ENCODE measurements at regions not wholly inside any gene's neighbourhood (a gene's known extent, or its start where the extent isn't known, plus 50 kb on each side); places are given as distances from the start of the nearest gene placed in this dataset.

GRCh38 chr5:2335733-2336515 lies 415.6 kb downstream of the IRX2 start:
- no peak for DNase-seq (ENCODE audit: low spot score)
- Histone ChIP-seq H3K27ac (no peak overlapping the region), H3K4me3 (no peak overlapping the region)
- TF ChIP-seq, protein P1, sequence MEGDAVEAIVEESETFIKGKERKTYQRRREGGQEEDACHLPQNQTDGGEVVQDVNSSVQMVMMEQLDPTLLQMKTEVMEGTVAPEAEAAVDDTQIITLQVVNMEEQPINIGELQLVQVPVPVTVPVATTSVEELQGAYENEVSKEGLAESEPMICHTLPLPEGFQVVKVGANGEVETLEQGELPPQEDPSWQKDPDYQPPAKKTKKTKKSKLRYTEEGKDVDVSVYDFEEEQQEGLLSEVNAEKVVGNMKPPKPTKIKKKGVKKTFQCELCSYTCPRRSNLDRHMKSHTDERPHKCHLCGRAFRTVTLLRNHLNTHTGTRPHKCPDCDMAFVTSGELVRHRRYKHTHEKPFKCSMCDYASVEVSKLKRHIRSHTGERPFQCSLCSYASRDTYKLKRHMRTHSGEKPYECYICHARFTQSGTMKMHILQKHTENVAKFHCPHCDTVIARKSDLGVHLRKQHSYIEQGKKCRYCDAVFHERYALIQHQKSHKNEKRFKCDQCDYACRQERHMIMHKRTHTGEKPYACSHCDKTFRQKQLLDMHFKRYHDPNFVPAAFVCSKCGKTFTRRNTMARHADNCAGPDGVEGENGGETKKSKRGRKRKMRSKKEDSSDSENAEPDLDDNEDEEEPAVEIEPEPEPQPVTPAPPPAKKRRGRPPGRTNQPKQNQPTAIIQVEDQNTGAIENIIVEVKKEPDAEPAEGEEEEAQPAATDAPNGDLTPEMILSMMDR (IDR thresholded peaks at IDR 0.05): no peak

GRCh38 chr5:2335125-2335732 lies 416.2 kb downstream of the IRX2 start:
- Histone ChIP-seq H3K4me3 (no peak overlapping the region), H3K27ac (no peak overlapping the region)
- no peak for DNase-seq (ENCODE audit: low spot score)
- TF ChIP-seq, protein P1 (IDR thresholded peaks at IDR 0.05): no peak

GRCh38 chr5:2334719-2335118 lies 416.8 kb downstream of the IRX2 start:
- Histone ChIP-seq H3K4me3 (no peak overlapping the region), H3K27ac (no peak overlapping the region)
- TF ChIP-seq, protein P1 (IDR thresholded peaks at IDR 0.05): no peak
- no peak for DNase-seq (ENCODE audit: low spot score)

DNA sequence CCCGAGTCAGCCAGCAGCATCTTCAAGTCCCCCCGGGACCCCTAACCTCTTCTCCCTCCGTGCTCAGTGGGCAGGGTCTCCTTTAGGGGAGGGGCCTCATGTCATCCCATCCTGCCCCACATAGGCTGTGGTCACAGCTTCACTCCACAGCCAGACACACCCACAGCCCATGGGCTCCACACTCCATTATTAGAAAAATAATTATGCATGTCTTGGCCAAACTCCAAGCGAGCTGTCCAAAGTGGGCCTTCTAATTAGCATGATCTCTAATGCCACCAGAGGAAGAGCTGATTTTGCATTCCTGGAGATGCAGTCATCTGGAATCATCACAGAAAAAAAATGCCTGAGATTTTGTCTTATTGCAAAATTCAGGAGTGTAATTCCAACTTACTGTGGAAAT lies 418.2 kb downstream of the IRX2 start:
- TF ChIP-seq, protein P1 (IDR thresholded peaks at IDR 0.05): no peak
- DNase-seq (ENCODE audit: low spot score): no peak
- Histone ChIP-seq H3K4me3 (no peak overlapping the region), H3K27ac (no peak overlapping the region)

DNA sequence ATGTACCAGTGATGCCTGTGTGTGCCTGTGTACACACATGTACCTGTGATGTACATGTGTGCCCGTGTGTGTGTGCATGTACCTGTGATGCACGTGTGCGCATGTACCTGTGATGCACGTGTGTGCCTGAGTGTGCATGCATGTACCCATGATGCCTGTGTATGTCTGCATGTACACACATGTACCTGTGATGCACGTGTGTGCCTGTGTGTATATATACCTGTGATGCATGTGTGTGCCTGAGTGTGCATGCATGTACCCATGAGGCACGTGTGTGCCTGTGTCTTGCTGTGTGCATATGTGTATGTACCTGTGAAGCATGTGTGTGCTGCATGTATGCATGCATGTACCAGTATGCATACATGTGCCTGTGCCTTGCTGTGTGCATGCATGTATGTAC lies 419.0 kb downstream of the IRX2 start:
- DNase-seq (ENCODE audit: low spot score): no peak
- TF ChIP-seq, protein P1 (IDR thresholded peaks at IDR 0.05): no peak
- H3K4me3 ChIP-seq: no peak overlapping the region
- no peak overlapping the region for H3K27ac ChIP-seq

GRCh38 chr5:2330325-2331130 lies 420.9 kb downstream of the IRX2 start:
- no peak for DNase-seq (ENCODE audit: low spot score)
- Histone ChIP-seq H3K27ac (no peak overlapping the region), H3K4me3 (no peak overlapping the region)
- TF ChIP-seq, protein P1 (IDR thresholded peaks at IDR 0.05): no peak
